H9 (cell line): ENCODE measurements at regions not wholly inside any gene's neighbourhood (a gene's known extent, or its start where the extent isn't known, plus 50 kb on each side); places are given as distances from the start of the nearest gene placed in this dataset.

Experiments
- DNase-seq: peaks from one replicate; pipeline ENCODE4 v3.0.0-alpha.2; 2017
- H2AFZ ChIP-seq: one replicate; pipeline ENCODE4 v1.6.1; 2013; ENCODE audit warnings: mild to moderate bottlenecking, low read length, control low read depth, moderate library complexity
- H2AK5ac ChIP-seq: 2 replicates; pipeline ENCODE4 v1.6.1; 2013; ENCODE audit warnings: low read length, control low read depth, mixed read lengths; ENCODE audit not compliant: insufficient read length
- H2BK120ac ChIP-seq: one replicate; pipeline ENCODE4 v1.6.1; 2013; ENCODE audit warnings: low read depth, mild to moderate bottlenecking, low read length, control low read depth, inconsistent platforms; ENCODE audit not compliant: poor library complexity, severe bottlenecking
- H2BK12ac ChIP-seq: 2 replicates; pipeline ENCODE4 v1.6.1; 2013; ENCODE audit warnings: low read length, control low read depth, mixed read lengths, low read depth; ENCODE audit not compliant: insufficient read length
- H2BK15ac ChIP-seq: 2 replicates; pipeline ENCODE4 v1.6.1; 2013; ENCODE audit warnings: low read depth, low read length, control low read depth
- H2BK20ac ChIP-seq: one replicate; pipeline ENCODE4 v1.6.1; 2013; ENCODE audit warnings: low read depth, mild to moderate bottlenecking, low read length, control low read depth, inconsistent platforms; ENCODE audit not compliant: poor library complexity, severe bottlenecking
- H2BK5ac ChIP-seq: 2 replicates; pipeline ENCODE4 v1.6.1; 2013; ENCODE audit warnings: low read length, control low read depth, mixed read lengths; ENCODE audit not compliant: insufficient read length
- H3K14ac ChIP-seq: 2 replicates; pipeline ENCODE4 v1.6.1; 2013; ENCODE audit warnings: low read length, control low read depth; ENCODE audit not compliant: insufficient read depth
- H3K18ac ChIP-seq: 2 replicates; pipeline ENCODE4 v1.6.1; 2013; ENCODE audit warnings: low read depth, mild to moderate bottlenecking, mixed read lengths, low read length, control low read depth; ENCODE audit not compliant: insufficient read length
- H3K23ac ChIP-seq: 2 replicates; pipeline ENCODE4 v1.6.1; 2013; ENCODE audit warnings: low read length, control low read depth, mixed read lengths, low read depth; ENCODE audit not compliant: insufficient read length
- H3K23me2 ChIP-seq: 2 replicates; pipeline ENCODE4 v1.6.1; 2013; ENCODE audit warnings: low read depth, mild to moderate bottlenecking, mixed read lengths, low read length, control low read depth; ENCODE audit not compliant: insufficient read length, poor library complexity, severe bottlenecking
- H3K27ac ChIP-seq: 2 replicates; pipeline ENCODE4 v1.5.1; 2013; ENCODE audit warnings: low read length, control low read depth, mixed read lengths, low read depth; ENCODE audit not compliant: insufficient read length
- H3K27me3 ChIP-seq: 2 replicates; pipeline ENCODE4 v1.6.1; 2013; ENCODE audit warnings: low read length, control low read depth, inconsistent platforms; ENCODE audit not compliant: insufficient read depth
- H3K4ac ChIP-seq: 2 replicates; pipeline ENCODE4 v1.6.1; 2013; ENCODE audit warnings: low read depth, mild to moderate bottlenecking, control low read depth, inconsistent platforms, low read length, moderate library complexity
- H3K4me1 ChIP-seq: 2 replicates; pipeline ENCODE4 v1.6.1; 2013; ENCODE audit warnings: low read length, control low read depth, inconsistent platforms; ENCODE audit not compliant: insufficient read depth
- H3K4me2 ChIP-seq: 2 replicates; pipeline ENCODE4 v1.6.1; 2013; ENCODE audit warnings: low read length, control low read depth, mixed read lengths; ENCODE audit not compliant: insufficient read length, insufficient read depth
- H3K56ac ChIP-seq: 2 replicates; pipeline ENCODE4 v1.6.1; 2013; ENCODE audit warnings: low read depth, mild to moderate bottlenecking, mixed read lengths, low read length, control low read depth; ENCODE audit not compliant: insufficient read length
- H3K79me1 ChIP-seq: 2 replicates; pipeline ENCODE4 v1.6.1; 2013; ENCODE audit warnings: low read depth, mild to moderate bottlenecking, moderate library complexity, low read length, control low read depth, inconsistent platforms; ENCODE audit not compliant: insufficient read depth, poor library complexity, severe bottlenecking
- H3K79me2 ChIP-seq: 2 replicates; pipeline ENCODE4 v1.6.1; 2013; ENCODE audit warnings: low read length, control low read depth, inconsistent platforms; ENCODE audit not compliant: insufficient read depth
- H3K9ac ChIP-seq: 2 replicates; pipeline ENCODE4 v1.6.1; 2013; ENCODE audit warnings: low read length, control low read depth, mixed read lengths; ENCODE audit not compliant: insufficient read length; ENCODE audit errors: extremely low read depth
- H3K9me3 ChIP-seq: one replicate; pipeline ENCODE4 v1.6.1; 2013; ENCODE audit warnings: low read depth, low read length, inconsistent platforms; ENCODE audit not compliant: control insufficient read depth
- H3T11ph ChIP-seq: one replicate; pipeline ENCODE4 v1.6.1; 2013; ENCODE audit warnings: mild to moderate bottlenecking, low read length, control low read depth, inconsistent platforms
- H4K20me1 ChIP-seq: one replicate; pipeline ENCODE4 v1.6.1; 2013; ENCODE audit not compliant: control insufficient read depth, insufficient read length, insufficient read depth
- H4K5ac ChIP-seq: 2 replicates; pipeline ENCODE4 v1.6.1; 2013; ENCODE audit warnings: low read depth, mild to moderate bottlenecking, mixed read lengths, low read length, control low read depth; ENCODE audit not compliant: insufficient read length
- H4K8ac ChIP-seq: replicated peaks from 2 replicates; pipeline ENCODE4 v1.6.1; 2013; ENCODE audit warnings: low read length, control low read depth, mixed read lengths, low read depth; ENCODE audit not compliant: insufficient read length
- H4K91ac ChIP-seq: 2 replicates; pipeline ENCODE4 v1.6.1; 2013; ENCODE audit warnings: low read depth, mild to moderate bottlenecking, moderate library complexity, mixed read lengths, low read length, control low read depth; ENCODE audit not compliant: insufficient read length
- H3K27ac Mint-ChIP-seq, 3 experiments: 2 replicates in 2 of 3; 3 replicates in 1 of 3; pipeline ENCODE4 v1.8.0; 2020 to 2021; ENCODE audit warnings: mixed read lengths in 3 of 3, mild to moderate bottlenecking in 1 of 3, moderate library complexity in 1 of 3
- H3K27me3 Mint-ChIP-seq: 2 replicates; pipeline ENCODE4 v1.8.0; 2021; ENCODE audit warnings: low read depth, mild to moderate bottlenecking, moderate library complexity, mixed read lengths
- H3K36me3 Mint-ChIP-seq, 3 experiments: 2 replicates in 2 of 3; 3 replicates in 1 of 3; pipeline ENCODE4 v1.8.0; 2020 to 2021; ENCODE audit warnings: low read depth in 3 of 3, mixed read lengths in 3 of 3; ENCODE audit not compliant: insufficient read depth in 1 of 3
- H3K4me1 Mint-ChIP-seq, 2 experiments: 2 replicates each; pipeline ENCODE4 v1.8.0; 2020; ENCODE audit warnings: mixed read lengths in 2 of 2
- H3K4me3 Mint-ChIP-seq, 2 experiments: 2 replicates in 1 of 2; 3 replicates in 1 of 2; pipeline ENCODE4 v1.8.0; 2020 to 2021; ENCODE audit warnings: mild to moderate bottlenecking in 2 of 2, mixed read lengths in 2 of 2, moderate library complexity in 1 of 2
- H3K9me3 Mint-ChIP-seq, 2 experiments: 2 replicates in 1 of 2; 3 replicates in 1 of 2; pipeline ENCODE4 v1.8.0; 2020; ENCODE audit warnings: mild to moderate bottlenecking in 2 of 2, mixed read lengths in 2 of 2, moderate library complexity in 1 of 2
- CTCF ChIP-seq: fragments of 200-600 bp; sonication (generic); conservative IDR thresholded peaks from 3 replicates; pipeline ENCODE4 v1.8.0; 2021; ENCODE audit warnings: antibody characterized with exemption, mild to moderate bottlenecking
- WGBS: extraction: QIAGEN DNeasy Blood & Tissue Kit; methylation state at CpG from one replicate; pipeline ENCODE4 v1.1.7; 2013; ENCODE audit warnings: missing lambda C conversion rate, low lambda C conversion rate, mixed read lengths; ENCODE audit not compliant: insufficient read length; ENCODE audit errors: extremely low coverage; 5-methylcytosine and 5-hydroxymethylcytosine counted together

GRCh38 chr5:58143727-58144126 lies 316.2 kb downstream of the PLK2 start:
- Mint-ChIP-seq H3K27me3 (no peaks in the 10 kb centered on the region), H3K4me3 (no peak overlapping the region), H3K36me3 (no peaks in the 10 kb centered on the region), H3K4me1 (no peaks in the 10 kb centered on the region), H3K27ac (no peak overlapping the region), H3K9me3 (no peaks in the 10 kb centered on the region)
- Histone ChIP-seq H3K27me3 (no peaks in the 10 kb centered on the region), H3K14ac (no peak overlapping the region), H2BK15ac (no peak overlapping the region), H4K8ac (no peak overlapping the region), H3T11ph (no peak overlapping the region), H3K27ac (no peak overlapping the region), H2AK5ac (no peak overlapping the region), H3K4me1 (no peaks in the 10 kb centered on the region), H3K9me3 (no peaks in the 10 kb centered on the region), H3K9ac (no peak overlapping the region), H4K20me1 (no peaks in the 10 kb centered on the region), H4K91ac (no peak overlapping the region), H3K79me2 (no peaks in the 10 kb centered on the region), H2BK12ac (no peak overlapping the region), H2BK20ac (no peak overlapping the region), H3K23me2 (no peaks in the 10 kb centered on the region), H4K5ac (no peak overlapping the region), H3K4ac (no peak overlapping the region), H2BK120ac (no peak overlapping the region), H2AFZ (no peak overlapping the region), H3K56ac (no peak overlapping the region), H3K79me1 (no peaks in the 10 kb centered on the region), H2BK5ac (no peak overlapping the region), H3K4me2 (no peak overlapping the region), H3K23ac (no peak overlapping the region), H3K18ac (no peak overlapping the region)
- WGBS, result no CpG with 5 or more reads among the region's 2 CpGs
- TF ChIP-seq CTCF, result no peak
- no peak for DNase-seq
